PC-3 (cell line): ENCODE measurements at regions not wholly inside any gene's neighbourhood (a gene's known extent, or its start where the extent isn't known, plus 50 kb on each side); places are given as distances from the start of the nearest gene placed in this dataset.

Source experiments
- ATAC-seq: fragments of 200-7000 bp; cut with Tn5 transposase; 2 replicates; pipeline ENCODE4 v1.9.1; 2020; ENCODE audit warnings: mild to moderate bottlenecking, moderate library complexity
- BruUV-seq: library from RNA; stranded (reverse); fragments of 400-500 nt; replicated peaks from 2 replicates; lab custom pipeline; 2021; lab: Mats Ljungman, UMichigan
- CTCF ChIA-PET: fragments of 300-600 bp; sonication (Branson Sonifier 250); formaldehyde crosslinking; loops from one replicate; lab custom pipeline; 2022; ENCODE audit warnings: antibody characterized with exemption; lab: Charles Lee
- POLR2A ChIA-PET: fragments of 300-600 bp; sonication (Branson Sonifier 250); formaldehyde crosslinking; loops from one replicate; lab custom pipeline; 2022; ENCODE audit warnings: antibody characterized with exemption; ENCODE audit not compliant: unreplicated experiment; lab: Charles Lee
- DNase-seq: peaks from one replicate; pipeline ENCODE4 v3.0.0-alpha.2; 2015
- H2AFZ ChIP-seq: fragments of 300-600 bp; sonication (generic); 2 replicates; pipeline ENCODE4 v1.6.0; 2016; ENCODE audit warnings: antibody characterized with exemption, low read length
- H3F3A ChIP-seq: fragments of 300-600 bp; sonication (generic); one replicate; pipeline ENCODE4 v1.6.0; 2017; ENCODE audit warnings: antibody characterized with exemption, low read length, control low read depth, mild to moderate bottlenecking; ENCODE audit not compliant: unreplicated experiment
- H3K27ac ChIP-seq: fragments of 300-600 bp; sonication (generic); 2 replicates; pipeline ENCODE4 v1.5.1; 2016; ENCODE audit warnings: mild to moderate bottlenecking, low read length
- H3K27me3 ChIP-seq: fragments of 300-600 bp; sonication (generic); 2 replicates; pipeline ENCODE4 v1.6.1; 2016; ENCODE audit warnings: low read length, mixed read lengths
- H3K36me3 ChIP-seq: fragments of 300-600 bp; sonication (generic); 2 replicates; pipeline ENCODE4 v1.6.1; 2016; ENCODE audit warnings: low read depth, mixed run types, low read length, mixed read lengths
- H3K4me1 ChIP-seq: fragments of 300-600 bp; sonication (generic); 2 replicates; pipeline ENCODE4 v1.5.1; 2016; ENCODE audit warnings: low read length; ENCODE audit not compliant: insufficient read depth
- H3K4me2 ChIP-seq: fragments of 300-600 bp; sonication (generic); 2 replicates; pipeline ENCODE4 v1.6.0; 2016; ENCODE audit warnings: low read length
- H3K4me3 ChIP-seq: fragments of 300-600 bp; sonication (generic); 2 replicates; pipeline ENCODE4 v1.5.1; 2016; ENCODE audit warnings: mild to moderate bottlenecking, low read length, mixed read lengths
- H3K79me2 ChIP-seq: fragments of 300-600 bp; sonication (generic); 2 replicates; pipeline ENCODE4 v1.6.1; 2017; ENCODE audit warnings: low read length, mixed read lengths
- H3K9ac ChIP-seq: fragments of 300-600 bp; sonication (generic); 2 replicates; pipeline ENCODE4 v1.6.0; 2016; ENCODE audit warnings: mild to moderate bottlenecking, low read length
- H3K9me2 ChIP-seq: fragments of 300-600 bp; sonication (generic); replicated peaks from 2 replicates; pipeline ENCODE4 v1.6.1; 2016; ENCODE audit warnings: mixed run types, low read length, mixed read lengths
- H3K9me3 ChIP-seq: fragments of 300-600 bp; sonication (generic); 2 replicates; pipeline ENCODE4 v1.6.1; 2016; ENCODE audit warnings: low read length, mixed read lengths
- H4K20me1 ChIP-seq: fragments of 300-600 bp; sonication (generic); 2 replicates; pipeline ENCODE4 v1.6.1; 2016; ENCODE audit warnings: low read length, mixed read lengths
- CTCF ChIP-seq: fragments of 300-600 bp; sonication (generic); conservative IDR thresholded peaks from 2 replicates; pipeline ENCODE4 v1.5.1; 2017; ENCODE audit warnings: antibody characterized with exemption, low read depth, mild to moderate bottlenecking, low read length
- EZH2 ChIP-seq: fragments of 300-600 bp; sonication (generic); IDR thresholded peaks from one replicate; pipeline ENCODE4 v1.6.1; 2017; ENCODE audit warnings: antibody characterized with exemption, mild to moderate bottlenecking, low read length; ENCODE audit not compliant: unreplicated experiment
- EZH2phosphoT487 ChIP-seq: fragments of 300-600 bp; sonication (generic); IDR thresholded peaks from 2 replicates; pipeline ENCODE4 v1.6.1; 2018; ENCODE audit warnings: mild to moderate bottlenecking, antibody characterized with exemption, low read length, borderline replicate concordance
- intact Hi-C: fragments of 100-400 bp; cut with micrococcal nuclease; formaldehyde crosslinking; loops from 2 replicates; pipeline ENCODE4 v1.9.0; 2023

- no TSS peak for BruUV-seq
- H3K4me3 ChIP-seq: no peak overlapping the region
- peaks cover 23% of the 10 kb centered on the region for H3K4me1 ChIP-seq
- H3K9me2 ChIP-seq: no peaks in the 10 kb centered on the region
- H3K27ac ChIP-seq: no peak overlapping the region
- H3K9me3 ChIP-seq: no peaks in the 10 kb centered on the region
- H3K36me3 ChIP-seq: no peaks in the 10 kb centered on the region
- intact Hi-C loops: no loop called here
- H2AFZ ChIP-seq: no peak overlapping the region
- ChIA-PET POLR2A (no interaction called here), CTCF (no interaction called here)
- no peaks in the 10 kb centered on the region for H3F3A ChIP-seq
- TF ChIP-seq EZH2phosphoT487 (no peak), EZH2 (no peak), CTCF (no peak)
- H3K79me2 ChIP-seq: no peaks in the 10 kb centered on the region
- H3K27me3 ChIP-seq: no peaks in the 10 kb centered on the region
- no peak for ATAC-seq
- no peak for DNase-seq
- H4K20me1 ChIP-seq: no peaks in the 10 kb centered on the region
- H3K4me2 ChIP-seq: no peak overlapping the region
- no peak overlapping the region for H3K9ac ChIP-seq
Observed at GRCh38 chr1:199746666-199747384, 280.7 kb upstream of the NR5A2 start.

GRCh38 chr1:199747984-199748383, 279.5 kb upstream of the NR5A2 start:
- Histone ChIP-seq H3K36me3 (no peaks in the 10 kb centered on the region), H3K79me2 (no peaks in the 10 kb centered on the region), H3K27ac (no peak overlapping the region), H3F3A (no peaks in the 10 kb centered on the region), H3K27me3 (no peaks in the 10 kb centered on the region), H3K9ac (no peak overlapping the region), H3K4me1 (peaks cover 12% of the 10 kb centered on the region), H4K20me1 (no peaks in the 10 kb centered on the region), H2AFZ (no peak overlapping the region), H3K4me3 (no peak overlapping the region), H3K9me3 (no peaks in the 10 kb centered on the region), H3K4me2 (no peak overlapping the region), H3K9me2 (no peaks in the 10 kb centered on the region)
- ChIA-PET POLR2A (no interaction called here), CTCF (no interaction called here)
- no TSS peak for BruUV-seq
- intact Hi-C loops: no loop called here
- TF ChIP-seq CTCF (no peak), EZH2phosphoT487 (no peak), EZH2 (no peak)
- no peak for DNase-seq
- no peak for ATAC-seq

- Histone ChIP-seq H3K9me3 (no peaks in the 10 kb centered on the region), H3K4me2 (no peak overlapping the region), H3K36me3 (no peaks in the 10 kb centered on the region), H3K9ac (no peak overlapping the region), H2AFZ (no peak overlapping the region), H3K4me1 (no peaks in the 10 kb centered on the region), H3K4me3 (no peak overlapping the region), H3K27me3 (no peaks in the 10 kb centered on the region), H3K27ac (no peak overlapping the region), H3K9me2 (no peaks in the 10 kb centered on the region), H3F3A (no peaks in the 10 kb centered on the region), H4K20me1 (no peaks in the 10 kb centered on the region), H3K79me2 (no peaks in the 10 kb centered on the region)
- TF ChIP-seq EZH2phosphoT487: no peak
- no peak for TF ChIP-seq CTCF
- no peak for TF ChIP-seq EZH2
- intact Hi-C loops: no loop called here
- ATAC-seq (no peak), DNase-seq (no peak)
- ChIA-PET CTCF (no interaction called here), POLR2A (no interaction called here)
- no TSS peak for BruUV-seq
Observed at GRCh38 chr1:199751506-199751905, 276.0 kb upstream of the NR5A2 start.
